HG02678 (cell line): ENCODE measurements at regions not wholly inside any gene's neighbourhood (a gene's known extent, or its start where the extent isn't known, plus 50 kb on each side); places are given as distances from the start of the nearest gene placed in this dataset.
"Not testable (repeated sequence)": the region's sequence is repeated elsewhere in the genome, so short reads cannot be mapped to it uniquely, and the experiment has no call there.

Experiments used
- ATAC-seq: cut with Tn5 transposase; IDR thresholded peaks from one replicate; pipeline ENCODE4 v1.9.1; 2021; ENCODE audit warnings: mild to moderate bottlenecking, moderate library complexity; ENCODE audit not compliant: unreplicated experiment

DNA sequence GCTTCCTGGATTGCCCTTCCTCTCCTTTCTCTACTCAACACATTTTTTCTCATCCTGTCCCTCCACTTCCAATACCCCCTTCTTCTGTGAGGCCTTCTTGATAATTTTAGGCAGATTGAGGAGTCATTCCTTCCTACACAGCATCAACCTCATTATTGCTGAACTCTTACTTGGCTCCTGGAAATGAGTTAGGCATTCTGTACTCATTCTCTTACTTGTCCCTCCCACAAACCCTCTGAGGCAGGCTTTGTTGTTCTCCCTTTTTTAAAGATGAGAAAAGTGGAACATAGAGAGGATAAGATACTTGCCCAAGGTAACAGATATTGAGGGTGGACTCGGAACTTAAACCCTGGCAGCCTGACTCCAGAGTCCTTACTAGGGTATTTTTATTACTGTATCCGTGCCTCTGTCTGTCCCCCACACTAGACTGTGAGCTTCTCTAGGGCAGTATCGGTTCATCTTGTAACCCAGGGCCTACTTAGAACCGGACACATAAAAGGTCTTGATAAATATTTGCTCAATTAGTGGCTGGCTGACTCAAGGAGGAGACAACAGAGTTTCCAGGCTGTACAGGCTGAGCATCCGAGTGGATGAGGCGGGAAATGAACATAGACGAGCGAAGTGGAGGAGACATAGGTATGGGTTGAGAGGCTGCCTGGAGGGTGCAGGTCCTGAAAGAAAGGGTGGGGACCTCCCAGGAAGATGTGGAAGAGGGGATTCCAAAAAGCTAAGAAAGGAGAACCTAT is 148.7 kb upstream of the ATP2B2 start:
- no peak for ATAC-seq

GRCh38 chr3:10655105-10655504 is 149.7 kb upstream of the ATP2B2 start:
- ATAC-seq: no peak

DNA sequence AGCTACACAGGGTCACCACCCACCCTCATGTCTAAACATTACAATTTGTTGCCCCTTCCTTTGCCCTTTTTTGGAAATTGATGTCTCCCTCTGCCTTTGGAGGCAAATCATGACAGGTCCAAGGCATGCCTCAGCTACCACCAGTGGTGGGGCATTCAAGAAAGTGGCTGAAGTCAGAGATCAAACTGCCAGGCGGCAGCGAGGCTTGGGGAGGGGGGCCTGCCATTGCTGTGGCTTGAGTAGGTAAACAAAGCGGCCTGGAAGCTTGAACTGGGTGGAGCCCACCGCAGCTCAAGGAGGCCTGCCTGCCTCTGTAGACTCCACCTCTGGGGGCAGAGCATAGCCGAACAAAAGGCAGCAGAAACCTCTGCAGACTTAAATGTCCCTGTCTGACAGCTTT is 152.0 kb upstream of the ATP2B2 start:
- not testable (repeated sequence) for ATAC-seq

DNA sequence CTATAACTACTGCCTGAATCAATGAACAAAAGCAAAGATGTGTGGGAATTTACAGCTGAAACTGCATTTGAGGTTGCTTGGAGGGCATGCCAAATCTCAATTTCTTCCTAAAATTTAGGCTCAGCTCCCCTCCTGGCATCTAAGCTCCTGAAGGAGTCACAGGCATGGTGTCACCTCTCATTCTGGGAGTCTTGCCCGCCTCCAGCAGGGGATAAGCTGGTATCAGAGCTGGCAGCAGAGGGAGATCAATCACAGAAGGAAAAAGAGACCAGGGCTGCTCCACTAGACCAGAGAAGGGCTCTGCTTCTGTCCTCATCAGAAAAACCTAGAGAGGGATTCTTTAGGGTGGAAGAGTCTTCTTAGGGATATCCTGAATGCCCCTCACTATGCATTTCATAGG is 150.4 kb upstream of the SLC6A11 start:
- no peak for ATAC-seq

DNA sequence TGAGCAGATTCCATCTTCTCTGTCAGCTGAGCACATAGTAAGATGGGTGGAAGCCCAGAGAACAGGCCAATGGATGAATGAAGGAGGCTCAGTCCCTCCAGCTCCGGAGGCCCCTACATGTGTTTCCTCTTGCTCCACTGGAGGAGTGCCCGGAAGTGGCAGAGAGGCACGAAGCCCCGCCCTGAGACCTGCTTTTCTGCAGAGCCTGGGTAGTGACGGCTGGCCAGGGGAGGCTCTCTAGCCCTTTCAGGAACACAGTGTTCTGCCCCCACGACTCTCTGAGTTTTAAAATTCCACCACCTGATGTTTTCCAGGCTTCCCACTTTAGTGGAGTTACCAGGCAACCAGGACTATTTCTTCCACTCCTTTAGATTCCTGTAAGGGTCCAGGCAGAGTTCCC is 149.4 kb upstream of the SLC6A11 start:
- ATAC-seq: no peak

GRCh38 chr3:10667269-10667668 is 148.8 kb upstream of the SLC6A11 start:
- ATAC-seq: no peak

DNA sequence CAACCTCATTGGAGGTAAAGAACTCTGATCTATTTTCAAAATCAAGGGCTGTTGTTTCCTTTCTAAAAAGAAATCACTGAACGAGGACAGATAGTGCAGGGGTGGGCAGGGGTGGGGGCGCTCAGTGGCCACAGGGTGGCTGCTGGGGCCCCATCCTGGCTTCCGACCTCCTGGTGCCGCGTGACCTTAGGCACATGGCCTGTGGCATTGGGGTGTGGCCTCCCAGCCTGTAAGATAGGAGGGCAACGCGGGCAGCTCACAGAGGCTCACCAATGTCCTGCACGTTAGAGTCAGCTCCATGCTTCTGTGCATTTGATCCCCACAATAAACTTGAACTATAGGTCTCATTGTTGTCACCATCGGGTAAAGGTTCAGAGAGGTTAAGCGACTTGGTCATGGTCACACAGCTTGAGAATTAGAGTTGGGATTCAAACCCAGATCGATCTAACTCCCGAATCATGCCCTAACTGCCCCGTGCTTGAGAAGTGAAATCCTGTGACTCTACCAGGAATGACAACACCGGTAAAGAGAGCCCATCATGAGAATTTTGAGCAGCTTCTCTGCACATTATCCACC is 148.0 kb upstream of the SLC6A11 start:
- no peak for ATAC-seq

GRCh38 chr3:10669490-10670048 is 146.5 kb upstream of the SLC6A11 start:
- no peak for ATAC-seq

DNA sequence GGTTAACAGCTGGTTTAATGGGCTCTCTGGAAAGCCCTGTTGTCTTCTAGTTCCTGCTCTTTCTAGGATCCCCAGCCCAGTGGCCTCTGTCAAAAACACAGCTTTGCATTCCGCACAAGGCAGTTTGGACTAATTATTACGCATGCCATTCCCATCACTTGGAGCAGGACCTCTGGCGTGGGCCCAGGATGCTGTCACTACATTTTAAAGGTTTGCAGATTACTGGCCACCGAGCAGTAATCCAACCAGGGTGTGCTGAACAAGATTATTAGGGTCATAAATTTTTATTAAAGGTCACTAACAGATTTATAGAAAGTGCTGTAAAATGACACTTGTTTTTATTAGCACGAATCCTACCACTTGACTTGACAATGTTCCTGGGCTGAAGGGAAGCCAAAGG is 143.6 kb upstream of the SLC6A11 start:
- ATAC-seq: no peak

DNA sequence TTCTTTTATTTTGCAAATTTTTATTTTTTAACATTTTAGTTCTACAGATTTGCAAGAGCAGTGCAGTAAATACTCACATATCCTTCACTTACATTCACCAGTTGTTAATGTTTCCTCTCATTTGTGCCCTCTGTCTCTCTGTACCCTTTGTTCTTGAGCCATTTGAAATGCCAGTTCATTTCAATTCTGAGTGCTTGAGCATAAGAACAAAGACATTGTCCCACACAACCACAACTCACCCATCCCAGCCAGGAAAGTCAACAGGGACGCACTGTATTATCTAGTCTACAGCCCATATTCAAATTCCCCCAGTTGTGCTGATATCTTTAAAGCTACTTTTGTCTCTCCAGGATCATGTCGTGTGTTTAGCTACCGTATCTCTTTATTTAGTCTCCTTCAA is 141.4 kb upstream of the SLC6A11 start:
- no peak for ATAC-seq

DNA sequence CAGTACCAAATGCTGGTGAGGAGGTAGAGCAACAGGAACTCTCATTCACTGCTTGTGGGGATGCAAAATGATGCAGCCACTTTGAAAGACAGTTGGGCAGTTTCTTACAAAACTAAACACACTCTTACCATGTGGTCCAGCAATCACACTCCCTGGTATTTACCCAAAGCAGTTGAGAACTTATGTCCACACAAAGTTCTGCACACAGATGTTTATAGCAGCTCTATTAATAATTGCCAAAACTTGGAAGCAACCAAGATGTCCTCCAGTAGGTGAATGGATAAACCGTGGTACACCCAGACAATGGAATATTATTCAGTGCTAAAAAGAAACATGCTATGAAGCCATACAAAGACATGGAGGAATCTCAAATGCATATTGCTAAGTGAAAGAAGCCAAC is 139.1 kb upstream of the SLC6A11 start:
- ATAC-seq: no peak

DNA sequence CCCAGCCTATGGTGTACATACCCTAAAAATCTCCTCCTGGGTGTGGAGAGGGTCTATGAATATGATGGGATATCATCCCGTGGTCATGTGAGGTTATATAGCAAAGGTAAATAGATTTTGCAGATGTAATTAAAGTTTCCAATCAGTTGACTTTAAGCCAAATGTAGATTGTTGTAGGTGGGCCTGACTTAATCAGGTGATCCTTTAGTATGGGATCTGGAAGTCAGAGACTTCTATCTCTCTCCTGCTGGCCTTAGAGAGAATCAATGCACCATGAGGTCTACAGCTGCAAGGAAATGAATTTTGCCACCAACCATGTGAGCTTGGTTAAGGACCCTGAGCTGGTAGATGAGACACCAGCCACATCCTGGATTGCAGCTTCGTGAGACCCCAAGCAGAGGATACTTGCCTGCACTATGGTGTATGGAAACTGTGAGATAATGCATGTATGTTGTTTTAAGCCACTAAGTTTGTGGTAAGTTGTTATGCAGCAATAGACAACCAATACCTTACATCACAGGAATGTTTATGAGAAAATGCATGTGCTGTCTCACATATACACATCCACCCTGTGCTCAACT is 137.1 kb upstream of the SLC6A11 start:
- no peak for ATAC-seq

DNA sequence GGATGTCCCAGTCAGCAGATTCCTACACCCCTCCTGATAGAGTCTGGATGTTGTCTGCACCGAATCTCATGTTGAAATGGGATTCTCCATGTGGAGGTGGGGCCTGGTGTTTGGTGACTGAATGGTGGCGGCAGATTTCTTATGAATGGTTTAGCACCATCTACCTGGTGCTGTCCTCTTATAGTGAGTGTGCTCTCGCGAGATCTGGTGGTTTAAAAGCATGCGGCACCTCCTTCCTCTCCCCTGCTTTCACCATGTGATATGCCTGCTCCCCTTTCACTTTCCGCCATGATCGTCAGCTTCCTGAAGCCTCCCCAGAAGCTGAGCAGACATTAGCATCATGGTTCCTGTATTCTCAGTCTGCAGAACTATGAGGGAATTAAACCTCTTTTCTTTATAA is 135.2 kb upstream of the SLC6A11 start:
- no peak for ATAC-seq

- ATAC-seq: no peak
Observed at GRCh38 chr3:10682692-10683091, 133.3 kb upstream of the SLC6A11 start.

DNA sequence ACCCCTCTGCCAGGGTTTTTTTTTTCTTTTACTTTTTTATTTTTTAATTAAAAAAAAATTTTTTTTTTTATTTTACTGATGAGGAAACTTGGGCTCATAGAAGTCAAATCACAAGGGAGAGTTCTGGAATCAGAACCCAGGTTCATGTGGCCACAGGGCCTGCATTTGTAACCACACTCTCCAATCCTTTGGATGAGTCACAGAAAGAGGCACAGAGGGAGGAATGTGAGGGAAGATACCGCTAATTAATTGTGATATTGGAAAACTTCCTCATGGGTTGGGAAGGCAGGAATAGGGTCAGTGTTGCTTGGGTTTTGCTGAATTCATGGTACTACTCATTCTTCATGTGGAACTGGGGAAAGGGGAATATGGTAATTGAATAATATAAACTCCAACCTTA is 132.9 kb upstream of the SLC6A11 start:
- no peak for ATAC-seq

DNA sequence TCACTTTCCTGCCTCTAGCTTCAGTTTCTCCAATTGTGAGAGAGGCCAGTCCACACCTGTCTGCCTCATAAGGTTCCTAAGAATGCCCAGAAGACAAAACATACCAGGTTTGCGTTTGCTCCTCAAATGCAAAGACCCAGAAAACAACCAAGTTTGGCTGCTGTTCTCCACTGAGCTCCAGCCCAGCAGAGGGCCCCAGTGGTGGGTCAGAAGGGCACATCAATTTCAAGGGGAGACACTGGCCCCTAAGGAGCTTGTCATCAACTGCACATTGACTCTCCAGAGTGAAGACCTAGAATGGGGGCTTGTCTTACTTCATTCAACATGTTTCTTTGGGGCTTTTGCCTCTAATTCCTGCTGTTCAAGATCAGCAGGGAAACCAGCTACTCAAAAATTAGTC is 127.9 kb upstream of the SLC6A11 start:
- ATAC-seq: no peak

DNA sequence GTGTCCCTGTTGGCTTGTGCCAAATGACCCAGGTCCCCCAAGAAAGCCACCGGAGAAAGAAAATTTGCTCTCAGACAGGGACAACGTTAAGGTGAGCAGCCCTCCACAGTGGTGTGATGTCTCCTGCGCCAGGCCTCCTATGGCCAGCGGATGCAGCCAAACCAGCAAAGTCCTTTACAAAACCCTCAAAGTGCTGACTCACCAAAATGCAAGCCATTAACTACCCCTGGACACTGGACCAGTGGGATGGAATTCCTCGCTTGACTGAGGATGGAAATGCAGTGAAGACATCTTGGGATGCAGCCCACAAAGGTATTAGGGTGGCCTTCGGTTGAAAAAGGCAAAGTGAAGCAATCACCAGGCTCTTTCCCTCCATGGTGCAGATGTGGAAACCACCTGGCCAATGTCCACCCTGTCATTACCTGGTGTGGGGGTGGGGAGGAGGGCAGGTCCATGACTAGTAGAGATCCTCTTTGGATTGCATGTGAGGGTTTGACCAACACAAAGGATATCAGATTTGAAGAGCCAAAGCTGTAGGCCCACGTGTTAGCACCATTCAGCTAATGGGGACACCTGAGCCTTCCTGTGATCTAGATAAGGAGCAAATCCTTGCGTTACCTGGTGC is 127.4 kb upstream of the SLC6A11 start:
- no peak for ATAC-seq

DNA sequence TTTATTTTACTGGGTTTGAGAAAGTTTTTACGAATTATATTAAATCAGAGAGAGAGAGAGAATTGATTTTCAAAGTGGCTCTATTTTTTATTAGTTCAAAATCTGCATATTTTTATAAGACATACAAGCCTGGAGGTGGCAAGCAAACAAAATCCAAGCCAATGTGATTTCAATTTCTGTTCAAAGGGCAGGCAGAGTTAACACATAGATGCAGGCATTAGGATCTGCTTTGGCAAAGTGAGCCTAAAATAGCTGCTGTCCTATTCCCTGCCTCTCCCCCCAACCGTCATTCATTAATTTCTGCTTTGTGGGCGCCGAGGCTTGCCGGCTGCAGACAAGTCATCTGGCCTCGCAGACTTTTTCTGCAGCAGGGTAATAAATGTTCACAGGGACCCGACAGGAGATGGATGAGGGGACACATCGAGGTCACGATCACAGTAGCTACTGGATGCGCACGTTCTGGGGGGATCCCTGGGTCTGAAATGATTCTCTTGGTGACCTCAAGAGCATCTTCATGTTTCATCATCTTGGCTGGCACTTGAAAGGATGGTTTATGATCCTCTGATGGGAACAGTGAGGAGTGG is 123.9 kb upstream of the SLC6A11 start:
- ATAC-seq: no peak

DNA sequence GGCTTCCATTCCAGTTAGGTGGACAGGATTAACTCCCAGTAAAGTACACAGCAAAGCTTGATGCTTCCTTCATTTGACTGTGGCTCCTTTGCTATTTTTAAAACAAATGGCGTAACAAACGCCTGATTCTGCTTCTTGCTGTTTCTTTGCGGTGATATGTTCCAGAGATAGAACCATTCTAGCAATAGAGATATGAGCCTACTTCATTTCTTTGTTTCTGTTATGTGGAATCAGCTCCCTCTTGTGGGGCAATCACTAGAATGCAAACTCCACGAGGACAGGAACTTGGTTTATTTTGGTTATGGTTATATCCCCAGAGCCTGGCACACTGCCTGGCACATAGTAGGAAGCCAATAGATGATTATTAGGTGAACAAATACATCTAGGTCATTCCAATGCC is 122.6 kb upstream of the SLC6A11 start:
- ATAC-seq: no peak

GRCh38 chr3:10694179-10694578 is 121.8 kb upstream of the SLC6A11 start:
- no peak for ATAC-seq

GRCh38 chr3:10695186-10695585 is 120.8 kb upstream of the SLC6A11 start:
- ATAC-seq: not testable (repeated sequence)
